H1 (cell line): ENCODE measurements at regions not wholly inside any gene's neighbourhood (a gene's known extent, or its start where the extent isn't known, plus 50 kb on each side); places are given as distances from the start of the nearest gene placed in this dataset.

Experiments used
- CTCF ChIA-PET: fragments of 300-600 bp; sonication (Branson Sonifier 250); formaldehyde crosslinking; loops from one replicate; lab custom pipeline; 2021; ENCODE audit not compliant: partially characterized antibody; lab: Charles Lee
- POLR2A ChIA-PET: fragments of 300-600 bp; sonication (Branson Sonifier 250); formaldehyde crosslinking; loops from one replicate; lab custom pipeline; 2021; ENCODE audit warnings: inconsistent platforms; ENCODE audit not compliant: partially characterized antibody; lab: Charles Lee
- DNase-seq, 2 experiments: peaks; one replicate each; pipeline versions ENCODE4 v3.0.0 to v3.0.0-alpha.2; 2010 to 2022; ENCODE audit warnings: low spot score in 2 of 2, low read depth in 1 of 2, mixed read lengths in 1 of 2
- FAIRE-seq: peaks from 2 replicates; lab custom pipeline; 2011; peaks lifted over from hg19 to GRCh38; lab: Jason Lieb, UNC
- H2AFZ ChIP-seq: 2 replicates; pipeline ENCODE4 v1.8.1; 2012; ENCODE audit warnings: low read length, inconsistent platforms
- H2AK5ac ChIP-seq: 2 replicates; pipeline ENCODE4 v1.6.1; 2013; ENCODE audit warnings: low read depth, low read length
- H2BK120ac ChIP-seq: replicated peaks from 2 replicates; pipeline ENCODE3; 2013; ENCODE audit warnings: low read depth, low read length, inconsistent platforms
- H2BK12ac ChIP-seq: 2 replicates; pipeline ENCODE4 v1.6.1; 2013; ENCODE audit warnings: low read depth, low read length
- H2BK15ac ChIP-seq: 2 replicates; pipeline ENCODE4 v1.6.1; 2013; ENCODE audit warnings: low read length
- H2BK20ac ChIP-seq: 2 replicates; pipeline ENCODE4 v1.6.1; 2013; ENCODE audit warnings: low read length
- H2BK5ac ChIP-seq: 2 replicates; pipeline ENCODE4 v1.6.1; 2013; ENCODE audit warnings: low read depth, low read length
- H3K14ac ChIP-seq: 2 replicates; pipeline ENCODE4 v1.6.1; 2013; ENCODE audit warnings: inconsistent platforms; ENCODE audit not compliant: insufficient read length
- H3K18ac ChIP-seq: 2 replicates; pipeline ENCODE4 v1.6.1; 2013; ENCODE audit warnings: low read length; ENCODE audit errors: extremely low read depth
- H3K23ac ChIP-seq: 2 replicates; pipeline ENCODE4 v1.6.1; 2013; ENCODE audit warnings: inconsistent platforms; ENCODE audit not compliant: insufficient read length
- H3K23me2 ChIP-seq: 2 replicates; pipeline ENCODE4 v1.6.1; 2013; ENCODE audit warnings: low read depth, low read length
- H3K27ac ChIP-seq: 2 replicates; pipeline ENCODE4 v1.6.1; 2011; ENCODE audit warnings: low read depth, low read length, inconsistent platforms
- H3K27me3 ChIP-seq, 4 experiments: replicated peaks in 1 of 4; 1 replicate in 1 of 4; 2 replicates in 3 of 4; pipeline versions ENCODE4 v1.6.1 to v1.8.1; 2011 to 2013; ENCODE audit warnings: low read length in 3 of 4, mild to moderate bottlenecking in 3 of 4, inconsistent platforms in 2 of 4, mixed read lengths in 2 of 4, moderate library complexity in 1 of 4; ENCODE audit not compliant: control insufficient read depth in 3 of 4, insufficient read depth in 3 of 4; ENCODE audit errors: extremely low read depth in 1 of 4
- H3K36me3 ChIP-seq, 4 experiments: 2 replicates each; pipeline versions ENCODE4 v1.6.1 to v1.8.1; 2011 to 2013; ENCODE audit warnings: mild to moderate bottlenecking in 4 of 4, low read length in 3 of 4, moderate library complexity in 2 of 4, control low read depth in 1 of 4, inconsistent platforms in 1 of 4; ENCODE audit not compliant: insufficient read depth in 4 of 4, control insufficient read depth in 2 of 4
- H3K4ac ChIP-seq: replicated peaks from 2 replicates; pipeline ENCODE3; 2013; ENCODE audit warnings: low read length, low read depth, mixed read lengths, inconsistent platforms; ENCODE audit not compliant: insufficient read length
- H3K4me1 ChIP-seq, 4 experiments: replicated peaks in 1 of 4; 1 replicate in 1 of 4; 2 replicates in 3 of 4; pipeline versions ENCODE4 v1.6.1 to v1.8.1; 2011 to 2013; ENCODE audit warnings: low read length in 3 of 4, inconsistent platforms in 2 of 4, mixed read lengths in 1 of 4; ENCODE audit not compliant: insufficient read depth in 4 of 4, control insufficient read depth in 3 of 4
- H3K4me2 ChIP-seq, 2 experiments: 2 replicates each; pipeline versions ENCODE4 v1.6.1 to v1.8.1; 2011 to 2013; ENCODE audit warnings: low read depth in 2 of 2, low read length in 2 of 2, control low read depth in 1 of 2, inconsistent platforms in 1 of 2, mild to moderate bottlenecking in 1 of 2; ENCODE audit not compliant: insufficient read depth in 1 of 2
- H3K4me3 ChIP-seq, 4 experiments: fragments of 200-600, 300-600 bp in 1 of 4; sonication (generic), shearing (Covaris generic), sonication (Bioruptor Twin) in 1 of 4; 2 replicates each; pipeline versions ENCODE4 v1.5.1 to v1.8.1; 2011 to 2016; ENCODE audit warnings: low read length in 4 of 4, low read depth in 3 of 4, control low read depth in 2 of 4, inconsistent platforms in 2 of 4, mild to moderate bottlenecking in 2 of 4, mixed read lengths in 1 of 4, moderate library complexity in 1 of 4; ENCODE audit not compliant: insufficient read depth in 2 of 4; ENCODE audit errors: extremely low read depth in 1 of 4
- H3K56ac ChIP-seq: replicated peaks from 2 replicates; pipeline ENCODE3; 2013; ENCODE audit warnings: low read depth, mild to moderate bottlenecking, mixed read lengths, low read length, inconsistent platforms; ENCODE audit not compliant: insufficient read length
- H3K79me1 ChIP-seq: 2 replicates; pipeline ENCODE4 v1.6.1; 2013; ENCODE audit warnings: low read depth, low read length, control low read depth
- H3K79me2 ChIP-seq, 2 experiments: 2 replicates each; pipeline versions ENCODE4 v1.6.1 to v1.8.1; 2012 to 2013; ENCODE audit warnings: low read length in 2 of 2, mild to moderate bottlenecking in 2 of 2, inconsistent platforms in 1 of 2; ENCODE audit not compliant: insufficient read depth in 2 of 2, control insufficient read depth in 1 of 2
- H3K9ac ChIP-seq, 4 experiments: replicated peaks in 1 of 4; 1 replicate in 1 of 4; 2 replicates in 3 of 4; pipeline versions ENCODE4 v1.6.1 to v1.8.1; 2011 to 2013; ENCODE audit warnings: low read depth in 3 of 4, low read length in 3 of 4, control low read depth in 2 of 4, mild to moderate bottlenecking in 2 of 4, moderate library complexity in 2 of 4, inconsistent platforms in 1 of 4; ENCODE audit errors: extremely low read depth in 1 of 4
- H3K9me3 ChIP-seq, 2 experiments: 2 replicates each; pipeline versions ENCODE4 v1.6.1 to v1.8.1; 2012 to 2013; ENCODE audit warnings: mild to moderate bottlenecking in 2 of 2, moderate library complexity in 2 of 2, control low read depth in 1 of 2, inconsistent platforms in 1 of 2, low read depth in 1 of 2, low read length in 1 of 2, mixed read lengths in 1 of 2; ENCODE audit not compliant: insufficient read depth in 2 of 2
- H4K20me1 ChIP-seq, 2 experiments: replicated peaks in 1 of 2; 2 replicates each; pipeline versions ENCODE3 to v1.8.1; 2011 to 2013; ENCODE audit warnings: inconsistent platforms in 2 of 2, low read length in 2 of 2, mild to moderate bottlenecking in 1 of 2; ENCODE audit not compliant: insufficient read depth in 2 of 2, control insufficient read depth in 1 of 2
- H4K5ac ChIP-seq: 2 replicates; pipeline ENCODE4 v1.6.1; 2013; ENCODE audit warnings: low read length, low read depth, mixed read lengths, inconsistent platforms; ENCODE audit not compliant: insufficient read length
- H4K8ac ChIP-seq: 2 replicates; pipeline ENCODE4 v1.8.0; 2013; ENCODE audit warnings: mild to moderate bottlenecking, moderate library complexity, low read length, inconsistent platforms; ENCODE audit not compliant: insufficient read depth; ENCODE audit errors: extremely low read depth
- H4K91ac ChIP-seq: replicated peaks from 2 replicates; pipeline ENCODE3; 2013; ENCODE audit warnings: low read length, mixed read lengths, inconsistent platforms; ENCODE audit not compliant: insufficient read length
- CREB1 ChIP-seq: IDR thresholded peaks from 2 replicates; pipeline ENCODE4 v1.6.1; 2012; ENCODE audit warnings: inconsistent platforms
- EP300 ChIP-seq, 2 experiments: IDR thresholded peaks; 1 replicate in 1 of 2; 2 replicates in 1 of 2; pipeline ENCODE4 v1.6.1; 2011 to 2012; ENCODE audit warnings: low read depth in 2 of 2, low read length in 2 of 2, mild to moderate bottlenecking in 2 of 2, borderline replicate concordance in 1 of 2, inconsistent platforms in 1 of 2, moderate library complexity in 1 of 2
- HDAC6 ChIP-seq: IDR thresholded peaks from one replicate; pipeline ENCODE4 v1.7.1; 2012; ENCODE audit warnings: low read depth, mild to moderate bottlenecking, inconsistent platforms, low read length, moderate library complexity
- JUN ChIP-seq: IDR thresholded peaks from 2 replicates; pipeline ENCODE4 v1.6.1; 2011; ENCODE audit warnings: low read depth, mild to moderate bottlenecking, improper control_type of control experiment, low read length
- MAX ChIP-seq: IDR thresholded peaks from 2 replicates; pipeline ENCODE4 v1.6.1; 2012; ENCODE audit warnings: inconsistent platforms
- POU5F1 ChIP-seq: IDR thresholded peaks from 2 replicates; pipeline ENCODE4 v1.6.1; 2011; ENCODE audit warnings: low read depth, mild to moderate bottlenecking, low read length, moderate library complexity
- SAP30 ChIP-seq: fragments of 300-600 bp; sonication (generic); IDR thresholded peaks from 2 replicates; pipeline ENCODE4 v1.7.1; 2012; ENCODE audit warnings: low read length, moderate library complexity, mild to moderate bottlenecking, inconsistent platforms; ENCODE audit not compliant: insufficient read depth, insufficient replicate concordance
- SP1 ChIP-seq: IDR thresholded peaks from 2 replicates; pipeline ENCODE4 v1.6.1; 2011; ENCODE audit warnings: low read depth, low read length
- SP2 ChIP-seq: IDR thresholded peaks from 2 replicates; pipeline ENCODE4 v1.6.1; 2012; ENCODE audit warnings: mild to moderate bottlenecking, low read length, inconsistent platforms
- SUZ12 ChIP-seq: fragments of 200-600 bp; sonication (generic); IDR thresholded peaks from 2 replicates; pipeline ENCODE4 v1.6.1; 2012; ENCODE audit warnings: mild to moderate bottlenecking, inconsistent platforms, low read length, moderate library complexity, mixed read lengths
- TAF1 ChIP-seq: IDR thresholded peaks from 2 replicates; pipeline ENCODE4 v1.6.1; 2011; ENCODE audit warnings: mild to moderate bottlenecking, low read depth, low read length
- TBP ChIP-seq: IDR thresholded peaks from 2 replicates; pipeline ENCODE4 v1.6.1; 2011; ENCODE audit warnings: low read depth, low read length, improper control_type of control experiment
- ZNF274 ChIP-seq: IDR thresholded peaks from 2 replicates; pipeline ENCODE4 v1.7.0; 2012; ENCODE audit warnings: low read length, borderline replicate concordance; ENCODE audit errors: extremely low read depth
- WGBS, 2 experiments: shearing (Covaris generic) in 1 of 2; methylation state at CpG; one replicate each; pipeline versions ENCODE4 v1.1.6 to v1.1.7; 2013 to 2015; ENCODE audit warnings: low lambda C conversion rate in 2 of 2, mixed read lengths in 2 of 2, inconsistent platforms in 1 of 2, low coverage in 1 of 2, missing lambda C conversion rate in 1 of 2; ENCODE audit not compliant: insufficient replicate concordance in 2 of 2, insufficient coverage in 1 of 2, insufficient read length in 1 of 2; ENCODE audit errors: extremely low coverage in 1 of 2, missing lambda C conversion rate in 1 of 2; 5-methylcytosine and 5-hydroxymethylcytosine counted together

GRCh38 chr20:30288346-30288745, 969.1 kb upstream of the DEFB115 start:
- 86% methylated on average over 10 of the region's 10 CpGs; no CpG with 5 or more reads in 1 of the 2 experiments for WGBS, 2 experiments
- Histone ChIP-seq H4K91ac (no peak overlapping the region), H3K23ac (no peak overlapping the region), H3K4me2 (no peak overlapping the region; a peak in 1 of 4 replicates), H3K18ac (no peak overlapping the region), H2AFZ (no peak overlapping the region), H3K27me3 (no peaks in the 10 kb centered on the region), H3K9me3 (peaks cover 12 to 72% of the 10 kb centered on the region in 2 experiments; a peak in 3 of 4 replicates), H2BK12ac (no peak overlapping the region), H2BK15ac (no peak overlapping the region), H3K27ac (no peak overlapping the region), H4K8ac (no peak overlapping the region), H3K56ac (no peak overlapping the region), H4K20me1 (no peaks in the 10 kb centered on the region), H3K4me3 (no peak overlapping the region), H3K14ac (no peak overlapping the region), H3K9ac (no peak overlapping the region), H3K36me3 (no peaks in the 10 kb centered on the region; a peak in 1 of 8 replicates), H3K79me1 (no peaks in the 10 kb centered on the region), H2BK20ac (no peak overlapping the region), H3K4ac (no peak overlapping the region), H4K5ac (no peak overlapping the region), H3K23me2 (no peaks in the 10 kb centered on the region), H3K4me1 (no peaks in the 10 kb centered on the region), H2BK5ac (no peak overlapping the region), H3K79me2 (no peaks in the 10 kb centered on the region), H2AK5ac (no peak overlapping the region), H2BK120ac (no peak overlapping the region)
- DNase-seq, result no peak
- POLR2A ChIA-PET, result no interaction called here
- CTCF ChIA-PET, result no interaction called here
- FAIRE-seq, result no peak
- no peak for TF ChIP-seq SP2
- TF ChIP-seq HDAC6, result no peak
- no peak for TF ChIP-seq MAX
- TF ChIP-seq SUZ12, result no peak
- TF ChIP-seq CREB1, result no peak
- no peak for TF ChIP-seq SAP30
- TF ChIP-seq JUN, result no peak
- no peak for TF ChIP-seq TBP
- no peak for TF ChIP-seq TAF1
- TF ChIP-seq EP300 (IDR thresholded peaks at IDR 0.05; ENCODE audit: borderline replicate concordance in 1 of 2, low read depth in 2 of 2, low read length in 2 of 2), result no peak
- TF ChIP-seq POU5F1, result no peak
- no peak for TF ChIP-seq ZNF274
- no peak for TF ChIP-seq SP1
